NCI-H82 treated with DMSO at 0.1 percent for 48 hours (cell line): ENCODE measurements at regions not wholly inside any gene's neighbourhood (a gene's known extent, or its start where the extent isn't known, plus 50 kb on each side); places are given as distances from the start of the nearest gene placed in this dataset.
"Not testable (repeated sequence)": the region's sequence is repeated elsewhere in the genome, so short reads cannot be mapped to it uniquely, and the experiment has no call there.

Source experiments
- DNase-seq: peaks from one replicate; lab custom pipeline; 2025; ENCODE audit not compliant: unreplicated experiment; lab: John Stamatoyannopoulos, UW

GRCh38 chr15:37397266-37398022 lies 297.1 kb upstream of the MEIS2 start:
- DNase-seq = no peak

DNA sequence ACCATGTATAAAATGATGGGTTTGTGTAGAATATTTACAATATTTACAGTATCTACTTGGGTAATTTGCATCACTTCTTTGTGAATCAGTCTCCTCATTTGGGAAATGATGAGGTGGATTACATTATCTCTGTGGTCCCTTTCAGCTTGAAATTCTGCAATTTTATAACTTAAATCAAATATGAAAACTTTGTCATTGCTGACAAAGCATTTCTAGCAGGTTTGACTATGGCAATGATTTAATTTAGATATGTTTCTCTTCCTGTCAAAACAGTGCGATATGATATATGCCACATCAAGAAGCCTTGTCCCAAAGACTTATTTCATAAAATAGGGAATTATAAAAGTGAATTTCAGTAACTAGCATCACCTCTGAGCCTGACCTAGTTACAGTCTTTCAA lies 315.8 kb upstream of the MEIS2 start:
- DNase-seq = no peak

DNA sequence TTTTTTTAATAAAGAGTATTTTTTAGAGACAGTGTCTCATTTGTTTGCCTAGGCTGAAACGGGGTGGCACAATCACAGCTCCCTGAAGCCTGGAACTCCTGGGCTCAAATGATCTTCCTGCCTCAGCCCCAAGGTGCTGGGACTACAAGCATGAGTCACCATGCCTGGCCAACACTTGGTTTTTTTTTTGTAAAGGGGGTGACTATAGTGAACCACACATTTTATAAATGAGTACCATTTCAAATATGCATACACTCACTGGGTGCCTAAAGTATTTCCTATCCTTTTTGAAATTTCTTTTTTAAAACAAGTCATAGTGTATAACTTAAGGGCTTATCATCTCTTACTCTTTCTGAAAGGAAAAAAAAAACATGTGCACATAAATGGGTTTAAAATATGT lies 325.2 kb upstream of the MEIS2 start:
- DNase-seq = no peak

DNA sequence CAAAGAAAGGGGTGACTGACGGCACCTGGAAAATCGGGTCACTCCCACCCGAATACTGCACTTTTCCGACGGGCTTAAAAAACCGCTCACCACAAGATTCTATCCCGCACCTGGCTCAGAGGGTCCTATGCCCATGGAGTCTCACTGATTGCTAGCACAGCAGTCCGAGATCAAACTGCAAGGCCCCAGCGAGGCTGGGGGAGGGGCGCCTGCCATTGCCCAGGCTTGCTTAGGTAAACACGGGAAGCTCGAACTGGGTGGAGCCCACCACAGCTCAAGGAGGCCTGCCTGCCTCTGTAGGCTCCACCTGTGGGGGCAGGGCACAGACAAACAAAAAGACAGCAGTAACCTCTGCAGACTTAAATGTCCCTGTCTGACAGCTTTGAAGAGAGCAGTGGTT lies 327.0 kb upstream of the MEIS2 start:
- DNase-seq = not testable (repeated sequence)

- DNase-seq = no peak
These were observed 346.6 kb upstream of the MEIS2 start for GRCh38 chr15:37446921-37447320.

DNA sequence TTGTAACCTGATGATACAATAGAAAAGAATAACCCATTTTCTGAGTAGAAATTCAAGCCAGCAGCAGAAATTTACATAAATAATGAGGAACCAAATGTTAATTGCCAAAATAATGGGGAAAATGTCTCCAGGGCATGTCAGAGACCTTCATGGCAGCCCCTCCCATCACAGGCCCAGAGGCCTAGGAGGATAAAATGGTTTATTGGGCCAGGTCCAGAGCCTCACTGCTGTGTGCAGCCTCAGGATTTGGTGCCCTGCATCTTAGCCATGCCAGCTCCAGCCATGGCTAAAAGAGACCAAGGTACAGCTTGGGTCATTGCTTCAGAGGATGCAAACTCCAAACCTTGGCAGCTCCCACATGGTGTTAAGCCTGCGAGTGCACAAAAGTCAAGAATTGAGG lies 352.1 kb upstream of the MEIS2 start:
- no peak for DNase-seq

DNA sequence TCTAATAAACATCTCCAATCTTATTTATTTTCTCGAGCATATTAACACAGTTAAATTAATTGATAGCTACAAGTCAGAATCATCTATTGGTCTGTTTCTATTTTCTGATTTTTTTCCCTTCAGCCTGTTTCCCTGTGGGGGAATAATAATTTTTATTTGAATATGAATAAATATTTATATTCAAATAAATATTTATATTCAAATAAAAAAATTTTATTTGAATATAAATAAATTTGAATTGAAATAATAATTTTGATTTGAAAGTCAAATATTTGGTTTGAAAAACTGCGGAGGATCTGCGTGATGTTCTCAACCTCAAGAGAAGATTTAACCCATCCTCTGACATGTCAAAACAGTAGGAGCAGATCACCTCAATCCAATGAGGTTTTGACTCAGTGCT lies 380.1 kb upstream of the MEIS2 start:
- DNase-seq = no peak

DNA sequence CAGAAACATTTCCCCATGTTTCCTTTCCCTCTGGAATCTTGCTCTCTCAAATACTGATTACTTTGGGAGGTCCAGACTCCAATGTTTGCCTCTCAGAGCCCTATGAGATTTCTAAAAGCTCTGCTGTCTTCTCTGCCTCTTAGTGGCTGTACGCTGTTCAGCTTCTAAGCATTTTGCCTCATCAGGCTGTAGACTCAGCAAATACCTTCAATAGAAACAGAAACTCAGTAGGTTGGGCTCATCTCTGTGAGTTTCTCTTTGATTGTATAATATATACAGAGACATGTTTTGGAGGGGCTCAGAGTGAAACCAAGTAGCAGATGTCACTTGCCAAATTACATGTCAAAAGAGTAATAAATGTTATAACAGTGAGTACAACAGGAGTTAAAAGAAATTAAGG lies 380.8 kb upstream of the MEIS2 start:
- DNase-seq = no peak

DNA sequence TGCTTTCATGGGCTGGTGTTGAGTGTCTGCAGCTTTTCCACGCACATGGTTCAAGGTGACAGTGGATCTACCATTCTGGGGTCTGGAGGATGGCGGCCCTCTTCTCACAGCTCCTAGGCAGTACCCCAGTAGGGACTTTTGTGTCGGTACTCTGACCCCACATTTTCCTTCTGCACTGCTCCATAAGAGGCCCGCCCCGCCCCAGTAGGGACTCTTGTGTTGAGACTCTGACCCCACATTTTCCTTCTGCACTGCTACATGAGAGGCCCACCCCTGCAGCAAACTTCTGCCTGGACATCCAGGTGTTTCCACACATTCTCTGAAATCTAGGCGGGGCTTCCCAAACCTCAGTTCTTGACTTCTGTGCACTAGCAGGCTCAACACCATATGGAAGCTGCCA lies 383.4 kb upstream of the MEIS2 start:
- DNase-seq = no peak

DNA sequence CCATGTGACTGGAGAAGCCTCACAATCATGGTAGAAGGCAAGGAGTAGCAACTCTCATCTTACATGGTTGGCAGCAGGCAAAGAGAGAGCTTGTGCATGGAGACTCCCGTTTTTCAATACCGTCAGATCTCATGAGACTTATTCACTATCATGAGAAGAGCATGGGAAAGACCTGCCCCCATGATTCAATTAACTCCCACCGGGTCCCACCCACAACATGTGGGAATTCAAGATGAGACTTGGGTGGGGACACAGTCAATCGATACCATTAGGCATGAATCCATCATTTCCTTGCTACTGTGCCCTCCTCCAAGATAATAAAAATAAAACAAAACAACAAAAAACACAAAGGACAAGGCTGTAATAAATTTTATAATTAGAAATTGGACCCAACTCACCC lies 384.7 kb upstream of the MEIS2 start:
- no peak for DNase-seq

DNA sequence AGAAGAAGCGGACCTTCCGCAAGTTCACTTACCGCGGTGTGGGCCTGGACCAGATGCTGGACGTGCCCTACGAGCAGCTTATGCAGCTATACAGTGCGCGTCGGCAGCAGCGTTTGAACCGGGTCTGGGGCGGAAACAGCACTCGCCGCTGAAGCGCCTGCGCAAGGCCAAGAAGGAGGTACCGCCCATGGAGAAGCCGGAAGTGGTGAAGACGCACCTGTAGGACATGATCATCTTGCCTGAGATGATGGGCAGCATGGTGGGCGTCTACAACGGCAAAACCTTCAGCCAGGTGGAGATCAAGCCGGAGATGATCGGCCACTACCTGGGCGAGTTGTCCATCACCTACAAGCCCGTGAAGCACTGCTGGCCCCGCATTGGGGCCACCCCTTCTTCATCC lies 390.4 kb upstream of the MEIS2 start:
- DNase-seq = no peak

- DNase-seq = no peak
These were observed 416.3 kb upstream of the MEIS2 start for GRCh38 chr15:37516621-37517020.

DNA sequence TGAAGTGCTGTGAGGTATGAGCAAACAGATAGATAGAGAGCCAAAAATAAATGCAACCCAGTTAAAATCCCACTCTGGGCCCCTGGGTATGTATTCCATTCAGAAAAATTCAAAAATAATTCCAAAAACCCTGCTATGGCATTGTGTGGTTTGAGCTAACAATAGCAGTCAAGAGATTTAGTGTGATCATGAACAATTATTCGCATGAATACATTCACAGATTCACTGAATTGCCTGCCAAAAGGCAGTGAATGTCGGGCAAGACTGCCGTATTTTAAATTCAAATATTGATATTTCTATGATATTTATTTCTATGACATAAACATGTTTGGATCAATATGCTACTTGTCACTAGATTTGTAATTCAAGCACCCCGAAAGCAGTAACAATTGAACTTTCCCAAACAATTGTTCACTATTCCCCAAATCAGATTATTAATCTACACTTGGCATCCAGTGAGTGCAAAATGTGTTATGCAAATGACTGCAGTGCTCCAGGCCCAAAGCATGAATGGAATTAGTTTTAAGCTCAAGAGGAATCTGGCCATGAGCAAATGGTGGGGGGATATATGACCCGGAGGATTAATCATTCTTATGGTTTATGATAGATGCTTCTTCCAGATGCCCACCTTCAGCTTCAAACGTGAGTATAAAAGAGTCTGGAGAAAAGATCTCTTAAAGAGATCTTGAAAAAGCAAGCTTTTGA lies 417.0 kb upstream of the MEIS2 start:
- no peak for DNase-seq

DNA sequence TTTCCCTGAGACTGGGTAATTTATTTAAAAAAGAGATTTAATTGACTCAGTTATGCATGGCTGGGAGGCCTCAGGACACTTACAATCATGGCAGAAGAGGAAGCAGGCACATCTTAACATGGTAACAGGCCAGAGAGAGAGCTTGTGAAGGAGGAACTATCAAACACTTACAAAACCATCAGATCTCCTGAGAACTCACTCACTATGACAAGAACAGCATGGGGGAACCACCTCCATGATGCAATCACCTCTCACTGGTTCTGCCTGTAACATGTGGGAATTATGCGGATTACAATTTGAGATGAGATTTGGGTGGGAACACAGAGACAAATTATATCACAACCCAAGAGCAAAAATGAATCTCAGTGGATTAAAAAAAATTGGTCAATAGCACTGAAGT lies 416.0 kb upstream of the TMCO5A start:
- no peak for DNase-seq

GRCh38 chr15:37520026-37520425 lies 414.4 kb upstream of the TMCO5A start:
- DNase-seq = no peak

DNA sequence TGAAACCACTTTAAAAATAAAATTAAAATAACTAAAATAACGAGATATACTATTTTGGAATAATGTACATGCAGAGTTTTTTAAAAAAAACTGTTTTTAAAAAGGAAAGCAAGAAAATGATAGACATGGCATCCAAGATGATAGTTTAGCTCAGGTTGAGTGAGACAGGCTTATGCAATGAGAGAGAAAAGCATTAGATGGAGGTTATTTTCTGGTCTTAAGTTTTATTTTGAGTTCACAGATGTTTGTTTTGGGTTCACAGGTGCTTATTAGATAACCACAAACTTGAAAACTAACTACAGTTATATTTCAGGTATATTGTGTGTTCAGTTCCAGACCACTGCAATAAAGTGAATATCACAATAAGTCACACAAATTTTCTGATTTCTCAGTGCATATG lies 413.6 kb upstream of the TMCO5A start:
- DNase-seq = no peak

DNA sequence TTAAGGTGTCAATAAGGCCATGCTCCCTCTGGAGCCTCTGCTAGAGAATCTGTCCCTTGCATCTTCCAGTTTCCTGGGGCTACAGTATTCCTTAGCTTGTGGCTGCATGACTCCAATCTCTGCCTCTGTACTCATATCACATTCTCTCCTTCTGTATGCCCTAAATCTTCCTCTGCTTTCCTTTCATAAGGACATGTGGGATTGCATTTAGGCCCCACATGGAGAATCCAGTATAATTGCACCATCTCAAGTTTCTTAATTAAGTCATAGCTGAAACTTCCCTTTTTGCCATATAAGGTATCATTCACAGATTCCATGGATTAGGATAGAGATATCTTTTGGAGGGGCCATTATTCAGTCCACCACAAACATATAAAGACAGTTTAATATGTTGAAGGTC lies 409.8 kb upstream of the TMCO5A start:
- no peak for DNase-seq

- no peak for DNase-seq
These were observed 406.0 kb upstream of the TMCO5A start for GRCh38 chr15:37528432-37528831.

GRCh38 chr15:37536967-37537605 lies 397.4 kb upstream of the TMCO5A start:
- DNase-seq = no peak

DNA sequence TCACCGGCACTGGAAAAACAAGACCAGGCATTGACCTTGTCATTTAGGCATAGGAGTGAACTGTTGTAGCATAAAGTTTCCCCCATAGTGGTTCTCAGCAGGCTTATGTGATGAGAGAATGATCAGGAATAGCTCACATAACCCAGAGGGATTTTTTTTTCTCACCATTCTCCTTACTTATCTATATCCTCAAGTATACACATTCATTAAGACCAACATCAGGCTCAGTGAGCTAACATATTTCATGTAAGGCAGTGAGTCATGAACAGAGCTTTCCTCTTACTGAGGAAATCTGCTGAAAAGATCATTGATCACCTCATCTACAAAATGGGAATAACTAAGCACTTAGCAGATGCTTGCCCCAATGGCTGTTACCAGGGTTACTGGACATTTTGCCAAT lies 396.6 kb upstream of the TMCO5A start:
- DNase-seq = no peak

- DNase-seq = no peak
These were observed 386.3 kb upstream of the TMCO5A start for GRCh38 chr15:37548116-37548515.

- no peak for DNase-seq
These were observed 383.9 kb upstream of the TMCO5A start for GRCh38 chr15:37550360-37551024.
